ENCODE measurements at regions not wholly inside any gene's neighbourhood (a gene's known extent, or its start where the extent isn't known, plus 50 kb on each side); places are given as distances from the start of the nearest gene placed in this dataset.

DNA sequence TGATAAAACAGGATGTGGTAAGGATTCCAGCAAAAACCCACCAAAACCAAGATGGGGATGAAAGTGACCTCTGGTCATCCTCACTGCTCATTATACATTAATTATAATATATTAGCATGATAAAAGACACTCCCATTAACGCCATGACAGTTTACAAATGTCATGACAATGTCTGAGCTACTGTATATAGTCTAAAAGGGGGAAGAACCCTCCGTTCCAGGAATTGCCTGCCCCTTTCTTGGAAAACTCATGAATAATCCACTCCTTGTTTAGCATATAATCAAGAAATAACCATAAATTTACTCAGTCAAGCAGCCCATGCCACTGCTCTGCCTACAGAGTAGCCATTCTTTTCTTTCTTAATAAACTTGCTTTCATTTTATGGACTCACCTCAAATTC, 96.4 kb upstream of the VLDLR start:
- no peaks in the 10 kb centered on the region for H3K9me3 ChIP-seq (replicated peaks; ENCODE audit: control insufficient read depth, insufficient read depth, low read length)
- ATAC-seq = no peak
- no peak for DNase-seq (ENCODE audit: low read depth, low spot score)
- 23% methylated on average over 2 of the region's 2 CpGs for WGBS (ENCODE audit: insufficient coverage, insufficient replicate concordance, low lambda C conversion rate, missing lambda C conversion rate)
- in situ Hi-C loops (cut with MboI) = no loop called here
- ChIA-PET RAD21 (ENCODE audit: unreplicated experiment) (no interaction called here), SMC1A (ENCODE audit: uncharacterized antibody, unreplicated experiment) (no interaction called here), CTCF (no interaction called here), POLR2A (no interaction called here)
- no peaks in the 10 kb centered on the region for H3K4me1 ChIP-seq (ENCODE audit: control insufficient read depth, insufficient read depth, low read length)
- no peak for TF ChIP-seq CREB1 (IDR thresholded peaks at IDR 0.05; ENCODE audit: low read depth)
- no peak for TF ChIP-seq TBL1XR1 (IDR thresholded peaks at IDR 0.05; ENCODE audit: low read depth, low read length)
- no peak for TF ChIP-seq MEF2B (IDR thresholded peaks at IDR 0.05; ENCODE audit: partially characterized antibody, poor library complexity, severe bottlenecking)
- TF ChIP-seq SREBF2 (IDR thresholded peaks at IDR 0.05; ENCODE audit: low read length) = no peak
- TF ChIP-seq ATF7 (IDR thresholded peaks at IDR 0.05; ENCODE audit: low read depth) = no peak
- TF ChIP-seq SREBF1 (IDR thresholded peaks at IDR 0.05; ENCODE audit: low read length) = no peak
- no peak for TF ChIP-seq EZH2 (IDR thresholded peaks at IDR 0.05; ENCODE audit: borderline replicate concordance, control insufficient read depth, low read depth, low read length)
- TF ChIP-seq CHD4 (IDR thresholded peaks at IDR 0.05) = no peak
- no peak for TF ChIP-seq SIX5 (IDR thresholded peaks at IDR 0.05; ENCODE audit: low read depth, low read length, severe bottlenecking)
- TF ChIP-seq SP1 (IDR thresholded peaks at IDR 0.05; ENCODE audit: low read depth, low read length) = no peak
- TF ChIP-seq, protein P1, sequence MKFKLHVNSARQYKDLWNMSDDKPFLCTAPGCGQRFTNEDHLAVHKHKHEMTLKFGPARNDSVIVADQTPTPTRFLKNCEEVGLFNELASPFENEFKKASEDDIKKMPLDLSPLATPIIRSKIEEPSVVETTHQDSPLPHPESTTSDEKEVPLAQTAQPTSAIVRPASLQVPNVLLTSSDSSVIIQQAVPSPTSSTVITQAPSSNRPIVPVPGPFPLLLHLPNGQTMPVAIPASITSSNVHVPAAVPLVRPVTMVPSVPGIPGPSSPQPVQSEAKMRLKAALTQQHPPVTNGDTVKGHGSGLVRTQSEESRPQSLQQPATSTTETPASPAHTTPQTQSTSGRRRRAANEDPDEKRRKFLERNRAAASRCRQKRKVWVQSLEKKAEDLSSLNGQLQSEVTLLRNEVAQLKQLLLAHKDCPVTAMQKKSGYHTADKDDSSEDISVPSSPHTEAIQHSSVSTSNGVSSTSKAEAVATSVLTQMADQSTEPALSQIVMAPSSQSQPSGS (IDR thresholded peaks at IDR 0.05; ENCODE audit: low read length) = no peak
- TF ChIP-seq MAX (IDR thresholded peaks at IDR 0.05; ENCODE audit: low read depth, low read length) = no peak
- TF ChIP-seq POLR2AphosphoS5 (IDR thresholded peaks at IDR 0.05; ENCODE audit: low read length) = no peak
- H2AFZ ChIP-seq (ENCODE audit: control insufficient read depth, low read depth, low read length) = no peak overlapping the region
- no peak overlapping the region for H3K4me3 ChIP-seq
- H3K27ac ChIP-seq (ENCODE audit: control insufficient read depth, insufficient read depth) = no peak overlapping the region
- no peaks in the 10 kb centered on the region for H3K36me3 ChIP-seq (ENCODE audit: control insufficient read depth in 2 of 2, insufficient read depth in 2 of 2, low read length in 1 of 2)
- BruUV-seq (replicated peaks) = no TSS peak
- no peaks in the 10 kb centered on the region for H4K20me1 ChIP-seq (ENCODE audit: control insufficient read depth, insufficient read depth)
- no peaks in the 10 kb centered on the region for H3K27me3 ChIP-seq (replicated peaks in 1 of 2; ENCODE audit: control insufficient read depth in 2 of 2, insufficient read depth in 2 of 2, low read length in 1 of 2)
- H3K79me2 ChIP-seq (ENCODE audit: control insufficient read depth, insufficient read depth, low read length) = no peaks in the 10 kb centered on the region
- no peak for FAIRE-seq
- H3K9ac ChIP-seq (ENCODE audit: control insufficient read depth, insufficient read depth, low read length) = no peak overlapping the region
- no peak overlapping the region for H3K4me2 ChIP-seq (ENCODE audit: control insufficient read depth, insufficient read depth)
- intact Hi-C loops (cut with micrococcal nuclease; ENCODE audit: unreplicated experiment) = no loop called here
